ENCODE measurements at regions not wholly inside any gene's neighbourhood (a gene's known extent, or its start where the extent isn't known, plus 50 kb on each side); places are given as distances from the start of the nearest gene placed in this dataset.

DNA sequence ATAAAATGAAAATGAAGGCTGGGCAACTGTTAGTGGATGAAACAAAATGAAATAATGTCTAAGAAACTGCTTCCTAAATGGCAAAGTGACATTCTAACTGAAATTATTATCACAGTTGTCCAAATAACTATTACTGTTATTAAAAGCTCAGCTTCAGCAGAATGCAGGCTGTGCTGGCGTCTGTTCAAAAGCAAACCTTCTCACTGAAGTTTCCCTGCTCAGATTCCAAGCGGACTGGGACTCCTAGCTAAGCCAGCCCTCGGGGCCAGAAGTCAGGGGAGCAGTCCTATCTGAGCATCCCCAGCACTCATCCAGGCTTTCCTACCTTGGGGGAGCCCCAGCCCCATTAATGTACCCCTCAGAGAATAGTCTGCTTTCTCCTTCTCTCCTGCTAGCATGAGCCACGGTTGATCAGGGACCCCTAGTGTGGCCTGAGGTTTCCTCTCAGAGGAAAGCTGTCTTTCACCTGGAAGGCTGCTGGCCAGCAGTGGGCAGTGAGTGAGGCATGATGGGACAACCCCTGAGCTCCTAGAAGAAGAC is 1167.3 kb downstream of the TBC1D22A start:
- TF ChIP-seq GATA2 (IDR thresholded peaks at IDR 0.05; ENCODE audit: low read depth, low read length) = no peak
- TF ChIP-seq GATA3 (IDR thresholded peaks at IDR 0.05; ENCODE audit: low read depth, low read length) = no peak
